Breast epithelium (tissue), 3 donors: ENCODE measurements at regions not wholly inside any gene's neighbourhood (a gene's known extent, or its start where the extent isn't known, plus 50 kb on each side); places are given as distances from the start of the nearest gene placed in this dataset.

Experiments
- CTCF ChIP-seq, 3 donors: fragments of 450-650 bp; IDR thresholded peaks; one replicate each; pipeline ENCODE4 v1.5.1; 2016 to 2017; ENCODE audit warnings: antibody characterized with exemption in 3 of 3, mild to moderate bottlenecking in 3 of 3, moderate library complexity in 3 of 3
- POLR2A ChIP-seq: fragments of 450-650 bp; IDR thresholded peaks from one replicate; pipeline ENCODE4 v1.6.1; 2016; ENCODE audit warnings: antibody characterized with exemption, mild to moderate bottlenecking, moderate library complexity
- POLR2AphosphoS5 ChIP-seq, 3 donors: sonication (generic); formaldehyde crosslinking; IDR thresholded peaks; one replicate each; pipeline ENCODE4 v1.6.1; 2017; ENCODE audit warnings: antibody characterized with exemption in 3 of 3

- TF ChIP-seq CTCF (IDR thresholded peaks at IDR 0.05) (no peak), POLR2A (no peak), POLR2AphosphoS5 (IDR thresholded peaks at IDR 0.05) (no peak)
Observed at GRCh38 chr10:84018826-84019225, 120.5 kb upstream of the GHITM start.
